KMS-11 (cell line): ENCODE measurements at regions not wholly inside any gene's neighbourhood (a gene's known extent, or its start where the extent isn't known, plus 50 kb on each side); places are given as distances from the start of the nearest gene placed in this dataset.

Experiments
- H2AFZ ChIP-seq: fragments of 200-600 bp; sonication (generic); 2 replicates; pipeline ENCODE4 v1.6.1; 2016; ENCODE audit warnings: antibody characterized with exemption, mixed run types, low read depth
- H3K27ac ChIP-seq: fragments of 200-600 bp; sonication (generic); 2 replicates; pipeline ENCODE4 v1.6.1; 2016; ENCODE audit warnings: mild to moderate bottlenecking, mixed run types
- H3K27me3 ChIP-seq: fragments of 200-600 bp; sonication (generic); 2 replicates; pipeline ENCODE4 v1.6.1; 2017; ENCODE audit warnings: mild to moderate bottlenecking, low read depth, mixed run types, moderate library complexity; ENCODE audit not compliant: insufficient read depth
- H3K36me3 ChIP-seq: fragments of 200-600 bp; sonication (generic); 2 replicates; pipeline ENCODE4 v1.6.1; 2017; ENCODE audit warnings: mild to moderate bottlenecking, mixed run types; ENCODE audit not compliant: insufficient read depth
- H3K4me1 ChIP-seq: fragments of 200-600 bp; sonication (generic); 2 replicates; pipeline ENCODE4 v1.6.1; 2016; ENCODE audit warnings: mild to moderate bottlenecking, low read depth, mixed run types; ENCODE audit not compliant: poor library complexity, severe bottlenecking
- H3K4me2 ChIP-seq: fragments of 200-600 bp; sonication (generic); 2 replicates; pipeline ENCODE4 v1.7.0; 2016; ENCODE audit warnings: mild to moderate bottlenecking, mixed run types
- H3K4me3 ChIP-seq: fragments of 200-600 bp; sonication (generic); IDR thresholded peaks from 2 replicates; pipeline ENCODE4 v1.6.1; 2017; ENCODE audit warnings: low read depth, low read length, mixed read lengths; ENCODE audit not compliant: insufficient read depth
- H3K79me2 ChIP-seq: fragments of 200-600 bp; sonication (generic); 2 replicates; pipeline ENCODE4 v1.6.1; 2016; ENCODE audit warnings: low read depth, mixed run types; ENCODE audit not compliant: insufficient read depth
- H3K9ac ChIP-seq: fragments of 200-600 bp; sonication (generic); 2 replicates; pipeline ENCODE4 v1.6.1; 2016; ENCODE audit warnings: mild to moderate bottlenecking, mixed run types
- H4K20me1 ChIP-seq: fragments of 200-600 bp; sonication (generic); 2 replicates; pipeline ENCODE4 v1.6.1; 2016; ENCODE audit warnings: mild to moderate bottlenecking, mixed run types; ENCODE audit not compliant: insufficient read depth
- TF ChIP-seq, protein P1 (sequence below): fragments of 200-600 bp; sonication (generic); conservative IDR thresholded peaks from 2 replicates; pipeline ENCODE4 v1.6.1; 2017; ENCODE audit warnings: low read depth, mild to moderate bottlenecking, antibody characterized with exemption, low read length, moderate library complexity, mixed read lengths

DNA sequence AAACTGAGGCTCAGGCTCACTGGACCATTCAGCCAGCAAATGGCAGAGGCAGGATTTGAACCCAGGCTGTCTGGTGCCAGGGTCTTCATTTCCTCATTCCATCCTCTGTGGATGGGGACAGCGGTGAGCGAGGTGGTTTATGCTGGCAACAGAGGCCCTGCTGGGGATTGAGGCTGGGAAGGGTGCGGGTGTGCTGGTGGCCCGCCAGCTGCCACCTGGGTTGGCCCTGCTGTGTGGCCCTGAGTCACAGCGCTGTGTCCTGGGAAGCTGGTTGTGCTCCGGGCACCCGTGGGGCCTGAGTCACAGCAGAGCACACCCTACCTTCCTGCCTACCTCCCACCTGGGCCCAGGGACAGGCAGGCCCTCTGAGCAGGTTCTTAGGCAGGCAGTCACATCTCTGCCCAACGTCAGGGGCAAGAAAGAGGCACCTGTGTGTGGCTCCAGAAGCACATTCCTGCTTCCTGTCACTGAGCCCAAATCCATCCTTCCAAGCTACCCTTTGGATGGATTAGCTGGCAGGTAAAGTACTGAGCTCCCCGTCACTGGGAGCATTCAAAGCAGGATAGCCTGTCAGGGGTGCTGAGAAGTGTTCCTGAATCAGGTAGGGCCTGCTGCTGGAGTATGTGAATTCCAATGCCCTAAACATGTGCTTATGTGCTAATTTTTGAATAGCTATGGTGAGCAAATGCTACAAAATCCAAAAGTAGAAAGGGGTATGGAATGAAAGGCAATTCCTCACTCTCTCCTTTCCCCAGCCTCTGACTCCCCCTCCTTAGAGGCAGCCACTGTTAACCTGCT, 53.9 kb downstream of the CEBPB start:
- Histone ChIP-seq H3K9ac (no peak overlapping the region), H4K20me1 (no peaks in the 10 kb centered on the region), H3K27ac (no peak overlapping the region), H3K4me1 (no peaks in the 10 kb centered on the region), H3K4me2 (no peak overlapping the region), H3K27me3 (peaks cover 56% of the 10 kb centered on the region), H3K79me2 (no peaks in the 10 kb centered on the region), H3K4me3 (no peak overlapping the region), H3K36me3 (no peaks in the 10 kb centered on the region), H2AFZ (no peak overlapping the region)
- TF ChIP-seq, protein P1, sequence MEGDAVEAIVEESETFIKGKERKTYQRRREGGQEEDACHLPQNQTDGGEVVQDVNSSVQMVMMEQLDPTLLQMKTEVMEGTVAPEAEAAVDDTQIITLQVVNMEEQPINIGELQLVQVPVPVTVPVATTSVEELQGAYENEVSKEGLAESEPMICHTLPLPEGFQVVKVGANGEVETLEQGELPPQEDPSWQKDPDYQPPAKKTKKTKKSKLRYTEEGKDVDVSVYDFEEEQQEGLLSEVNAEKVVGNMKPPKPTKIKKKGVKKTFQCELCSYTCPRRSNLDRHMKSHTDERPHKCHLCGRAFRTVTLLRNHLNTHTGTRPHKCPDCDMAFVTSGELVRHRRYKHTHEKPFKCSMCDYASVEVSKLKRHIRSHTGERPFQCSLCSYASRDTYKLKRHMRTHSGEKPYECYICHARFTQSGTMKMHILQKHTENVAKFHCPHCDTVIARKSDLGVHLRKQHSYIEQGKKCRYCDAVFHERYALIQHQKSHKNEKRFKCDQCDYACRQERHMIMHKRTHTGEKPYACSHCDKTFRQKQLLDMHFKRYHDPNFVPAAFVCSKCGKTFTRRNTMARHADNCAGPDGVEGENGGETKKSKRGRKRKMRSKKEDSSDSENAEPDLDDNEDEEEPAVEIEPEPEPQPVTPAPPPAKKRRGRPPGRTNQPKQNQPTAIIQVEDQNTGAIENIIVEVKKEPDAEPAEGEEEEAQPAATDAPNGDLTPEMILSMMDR, result no peak

DNA sequence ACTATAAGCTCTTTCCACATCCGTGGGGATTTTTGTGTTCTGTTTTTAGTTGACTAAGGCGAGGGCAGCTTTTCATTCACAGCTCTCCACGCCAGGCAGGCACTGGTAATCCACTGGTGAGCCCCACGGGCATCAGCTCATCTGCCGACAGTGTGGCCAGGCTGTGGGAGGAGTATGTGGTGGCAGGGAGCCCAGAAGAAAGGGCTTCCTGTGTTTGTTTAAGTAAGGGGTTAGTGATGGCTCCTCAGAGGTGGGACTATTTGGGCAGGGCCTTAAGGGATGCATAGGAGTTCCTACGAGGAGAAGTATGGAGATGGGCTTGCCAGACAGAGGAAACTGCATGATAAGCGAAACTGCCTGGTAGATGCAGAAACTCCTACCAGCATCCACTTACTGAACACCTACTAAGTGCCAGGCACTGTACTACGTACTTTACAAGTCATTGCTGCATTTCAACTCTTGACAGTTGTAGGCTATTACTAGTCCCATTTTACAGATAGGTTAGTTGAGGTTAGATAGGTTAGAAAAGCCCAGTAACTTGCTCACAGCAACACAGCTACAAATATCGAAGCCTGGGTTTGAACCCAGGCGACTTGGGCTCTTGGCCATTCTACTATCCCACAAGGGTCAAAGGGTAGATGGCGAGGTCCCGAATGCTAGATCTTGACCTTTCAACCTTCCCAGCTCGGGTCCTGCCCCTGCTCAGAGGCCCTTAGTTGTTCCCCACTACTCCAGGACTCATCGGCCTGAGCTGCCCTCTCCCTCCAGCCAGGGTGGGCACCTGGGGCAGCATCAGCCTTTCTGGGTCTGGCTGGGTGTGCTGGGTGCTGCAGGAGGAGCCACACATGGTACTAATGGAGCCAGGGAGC, 55.1 kb downstream of the CEBPB start:
- H3K27ac ChIP-seq, result no peak overlapping the region
- H3K79me2 ChIP-seq, result no peaks in the 10 kb centered on the region
- peaks cover 47% of the 10 kb centered on the region for H3K27me3 ChIP-seq
- H2AFZ ChIP-seq, result no peak overlapping the region
- H3K4me2 ChIP-seq, result no peak overlapping the region
- no peaks in the 10 kb centered on the region for H3K4me1 ChIP-seq
- no peaks in the 10 kb centered on the region for H4K20me1 ChIP-seq
- TF ChIP-seq, protein P1, result no peak
- no peak overlapping the region for H3K9ac ChIP-seq
- H3K4me3 ChIP-seq, result no peak overlapping the region
- H3K36me3 ChIP-seq, result no peaks in the 10 kb centered on the region

DNA sequence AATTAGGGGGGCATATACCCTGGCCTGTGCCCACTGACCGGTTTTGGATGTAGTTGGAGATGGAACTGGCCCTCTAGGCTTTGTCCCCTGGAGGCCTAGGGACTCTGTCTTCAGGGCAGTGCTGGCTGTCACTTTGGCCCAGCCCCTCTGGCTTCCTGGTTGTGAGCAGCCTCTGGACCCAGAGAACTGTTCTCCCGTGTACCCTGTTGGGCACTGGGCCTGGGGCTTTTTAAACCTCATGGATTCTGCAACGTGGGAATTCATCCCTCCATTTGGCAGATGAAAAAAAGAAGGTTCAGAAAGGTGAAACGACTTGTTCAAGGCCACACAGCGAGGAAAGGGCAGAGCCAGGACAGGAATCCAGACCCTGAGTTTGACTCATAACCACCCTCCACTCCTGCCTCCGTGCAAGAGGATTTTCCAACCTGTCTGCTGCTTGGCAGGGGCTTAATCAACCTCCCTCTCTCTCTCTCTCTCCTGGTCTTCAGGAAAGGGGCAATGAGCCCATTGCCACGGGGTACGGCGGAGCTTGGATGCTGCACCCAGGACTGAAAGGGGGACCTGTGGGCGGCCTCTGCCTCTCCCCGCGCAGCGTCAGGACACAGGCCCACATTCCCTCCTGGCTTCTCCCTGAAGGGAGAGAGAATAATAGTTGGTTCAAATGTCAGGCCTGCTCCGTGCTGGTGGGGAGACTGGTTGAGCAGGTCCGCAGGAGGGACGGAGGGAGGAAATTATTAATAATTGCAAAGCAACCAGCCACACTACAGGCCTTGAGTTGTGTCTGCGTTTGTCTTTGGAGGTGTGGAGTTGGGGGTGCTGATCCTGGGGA, 56.0 kb downstream of the CEBPB start:
- Histone ChIP-seq H2AFZ (no peak overlapping the region), H3K27ac (no peak overlapping the region), H3K4me1 (no peaks in the 10 kb centered on the region), H3K9ac (no peak overlapping the region), H3K4me3 (no peak overlapping the region), H3K4me2 (no peak overlapping the region), H3K36me3 (no peaks in the 10 kb centered on the region), H3K79me2 (no peaks in the 10 kb centered on the region), H4K20me1 (no peaks in the 10 kb centered on the region), H3K27me3 (peaks cover 42% of the 10 kb centered on the region)
- TF ChIP-seq, protein P1, result no peak

DNA sequence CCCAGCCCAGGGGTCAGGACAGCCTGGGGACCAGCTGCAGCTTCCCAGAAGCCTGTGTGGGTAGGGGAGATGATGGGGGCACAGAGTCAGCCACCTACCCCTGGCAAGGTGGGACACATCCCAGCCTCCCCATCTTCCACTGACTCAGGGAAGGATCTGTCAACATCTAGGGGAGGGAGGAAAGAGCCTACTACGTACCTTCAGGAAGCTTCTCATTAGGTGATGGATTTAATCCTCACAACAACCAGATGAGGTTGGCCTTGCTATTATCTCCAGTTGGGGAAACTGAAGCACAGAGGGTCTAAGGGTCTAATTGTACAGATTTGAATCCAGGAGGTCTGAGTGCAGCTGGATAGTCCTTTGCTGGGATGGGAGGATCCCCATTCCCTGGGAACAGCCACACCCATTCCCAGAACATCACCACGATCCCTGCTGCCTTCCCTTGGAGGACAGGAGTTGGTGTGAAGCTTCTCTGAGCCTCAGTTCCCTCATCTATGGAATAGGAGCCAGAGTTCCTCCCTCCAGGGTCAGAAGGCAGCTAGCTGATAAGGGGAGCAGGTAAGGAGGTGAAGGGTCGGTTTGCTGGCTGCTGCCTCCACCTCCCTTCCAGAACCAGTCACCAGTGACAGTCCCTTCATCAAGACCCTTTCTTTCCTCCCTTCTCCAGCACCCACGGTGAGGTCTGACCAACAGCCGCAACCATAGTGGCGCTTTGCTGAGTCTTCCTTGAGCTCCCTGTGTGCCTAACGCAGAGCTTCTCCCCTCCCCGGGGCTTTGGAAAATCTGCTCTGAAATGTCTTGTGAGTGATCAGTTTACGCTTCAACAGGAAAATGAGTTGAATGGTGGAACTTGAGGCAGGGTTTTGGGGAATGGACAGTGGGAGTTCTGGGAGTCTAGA, 56.8 kb downstream of the CEBPB start:
- H3K4me2 ChIP-seq, result no peak overlapping the region
- H3K27ac ChIP-seq, result no peak overlapping the region
- H3K9ac ChIP-seq, result no peak overlapping the region
- H3K79me2 ChIP-seq, result no peaks in the 10 kb centered on the region
- H3K36me3 ChIP-seq, result no peaks in the 10 kb centered on the region
- no peaks in the 10 kb centered on the region for H3K4me1 ChIP-seq
- no peak overlapping the region for H2AFZ ChIP-seq
- H3K4me3 ChIP-seq, result no peak overlapping the region
- H3K27me3 ChIP-seq, result peaks cover 33% of the 10 kb centered on the region
- H4K20me1 ChIP-seq, result no peaks in the 10 kb centered on the region
- TF ChIP-seq, protein P1, result no peak
